ENCODE measurements at regions not wholly inside any gene's neighbourhood (a gene's known extent, or its start where the extent isn't known, plus 50 kb on each side); places are given as distances from the start of the nearest gene placed in this dataset.

GRCh38 chr4:184536881-184537248 is 62.5 kb upstream of the IRF2 start:
- H3K9me3 ChIP-seq, result no peaks in the 10 kb centered on the region
- TF ChIP-seq POLR2AphosphoS5 (IDR thresholded peaks at IDR 0.05) (no peak), POLR2A (IDR thresholded peaks at IDR 0.05) (no peak), CTCF (IDR thresholded peaks at IDR 0.05) (no peak)
- H3K36me3 ChIP-seq, result no peaks in the 10 kb centered on the region
- H3K27ac ChIP-seq, result peak overlapping the region; percentile 97 to 98
- DNase-seq (ENCODE audit: low spot score), result peak; percentile 13
- no peaks in the 10 kb centered on the region for H3K27me3 ChIP-seq (replicated peaks; ENCODE audit: insufficient read depth)
- WGBS, result 8% methylated on average over 5 of the region's 5 CpGs
- intact Hi-C loops (cut with DNase I), result loop anchor here (1.0 to 5.0 kb wide), 5 partner anchors 63 to 274 kb away; partner anchors contain the start of genes CENPU and IRF2
- peaks cover 4% of the 10 kb centered on the region for H3K4me1 ChIP-seq (replicated peaks)
- H3K4me3 ChIP-seq, result peak overlapping the region; percentile 56 to 62

DNA sequence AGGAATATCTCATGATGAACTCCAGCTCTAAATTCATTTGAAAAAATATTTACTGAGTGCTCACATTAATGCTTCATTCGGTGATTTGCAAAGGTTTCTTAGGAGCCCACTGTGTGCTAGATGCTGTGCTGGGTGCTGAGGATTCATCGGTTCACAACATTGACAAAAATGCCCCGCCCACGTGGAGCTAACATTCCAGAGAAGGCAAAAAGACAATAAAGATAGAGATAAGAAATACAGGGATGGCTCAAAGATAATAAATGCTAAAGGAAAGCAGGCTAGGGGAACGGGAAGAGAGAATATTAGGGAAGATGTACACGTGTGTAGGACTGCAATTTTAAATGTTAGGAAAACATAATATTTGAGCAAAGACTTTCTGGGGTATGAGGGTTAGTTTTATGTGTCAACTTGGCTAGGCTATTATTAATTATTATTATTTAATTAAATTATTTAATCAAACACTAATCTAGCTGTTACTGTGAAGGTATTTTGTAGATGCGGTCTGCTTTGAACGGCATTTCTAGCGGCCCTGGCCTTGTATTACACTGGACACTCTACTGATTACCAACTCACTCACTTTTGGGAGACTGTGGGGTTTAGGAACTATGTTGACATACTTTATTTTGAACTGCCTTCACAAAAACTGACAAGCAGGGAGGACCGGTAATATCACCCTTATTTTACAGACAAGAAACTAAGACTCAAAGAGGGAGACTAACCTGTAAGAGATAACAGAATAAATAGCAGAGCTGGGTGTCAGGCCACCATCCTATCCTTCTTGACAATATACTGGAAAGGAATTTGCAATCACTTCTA is 61.9 kb upstream of the IRF2 start:
- WGBS, result 41% methylated on average over 10 of the region's 10 CpGs
- Histone ChIP-seq H3K36me3 (no peaks in the 10 kb centered on the region), H3K9me3 (no peaks in the 10 kb centered on the region), H3K4me1 (replicated peaks) (peaks cover 4% of the 10 kb centered on the region), H3K4me3 (peak overlapping the region; percentile 56 to 62), H3K27me3 (replicated peaks; ENCODE audit: insufficient read depth) (no peaks in the 10 kb centered on the region), H3K27ac (peak overlapping the region; percentile 97 to 98)
- intact Hi-C loops (cut with DNase I), result loop anchor here (2.0 to 5.0 kb wide), 4 partner anchors 154 to 273 kb away; partner anchors contain the start of gene CENPU
- peak; percentile 10 for TF ChIP-seq POLR2AphosphoS5 (IDR thresholded peaks at IDR 0.05)
- TF ChIP-seq POLR2A (IDR thresholded peaks at IDR 0.05), result no peak
- peak; percentile 26 for DNase-seq (ENCODE audit: low spot score)

DNA sequence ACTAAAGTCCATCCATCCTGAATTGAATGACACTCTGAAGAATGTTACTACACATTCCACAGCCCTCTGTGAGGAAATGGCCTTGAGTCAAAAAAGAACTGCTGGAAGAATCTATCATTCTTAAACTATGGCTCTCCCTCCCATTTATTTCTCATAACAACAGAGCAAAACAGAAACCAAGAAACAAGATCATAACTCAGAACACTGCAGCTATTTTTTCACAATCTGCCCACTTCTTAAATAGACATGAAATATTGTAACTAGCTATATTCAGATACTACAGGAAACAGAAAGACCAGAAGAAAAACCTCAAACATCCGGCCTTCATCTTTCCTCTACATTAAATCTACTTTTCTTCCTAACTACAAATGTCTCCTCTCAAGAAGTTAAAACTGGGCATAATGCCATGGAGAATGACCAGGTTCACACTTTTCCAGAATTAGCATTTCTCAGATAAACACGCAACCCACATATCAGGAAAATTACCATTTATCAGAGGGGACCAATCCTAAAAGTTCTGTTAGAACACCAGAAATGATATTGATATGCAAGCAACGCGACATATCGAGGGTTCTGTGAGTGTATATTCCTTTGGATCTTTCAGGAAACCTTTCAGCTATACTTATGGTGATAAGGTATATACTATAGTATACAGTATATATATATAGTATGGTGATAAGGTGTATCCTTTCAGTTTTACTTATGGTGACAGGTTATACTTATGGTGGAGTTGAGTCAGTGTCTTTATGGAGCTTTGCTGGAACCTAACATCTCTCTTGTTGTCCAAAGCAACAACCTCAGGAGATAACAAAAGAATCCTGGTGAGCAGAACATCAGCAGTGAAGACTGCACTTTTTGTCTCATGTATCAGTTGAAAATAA is 60.4 kb upstream of the IRF2 start:
- Histone ChIP-seq H3K36me3 (no peaks in the 10 kb centered on the region), H3K27ac (no peak overlapping the region), H3K4me1 (replicated peaks) (peaks cover 4% of the 10 kb centered on the region), H3K9me3 (no peaks in the 10 kb centered on the region), H3K4me3 (no peak overlapping the region), H3K27me3 (replicated peaks; ENCODE audit: insufficient read depth) (no peaks in the 10 kb centered on the region)
- intact Hi-C loops (cut with DNase I), result loop anchor here (5.0 kb wide), 2 partner anchors 152 to 198 kb away; partner anchors contain the start of gene CENPU
- no peak for DNase-seq (ENCODE audit: low spot score)
- TF ChIP-seq POLR2AphosphoS5 (IDR thresholded peaks at IDR 0.05) (no peak), CTCF (IDR thresholded peaks at IDR 0.05) (no peak), POLR2A (IDR thresholded peaks at IDR 0.05) (no peak)
- WGBS, result 81% methylated on average over 5 of the region's 5 CpGs

GRCh38 chr4:184533908-184534307 is 59.6 kb upstream of the IRF2 start:
- DNase-seq (ENCODE audit: low spot score), result no peak
- H3K4me3 ChIP-seq, result no peak overlapping the region
- H3K36me3 ChIP-seq, result no peaks in the 10 kb centered on the region
- H3K27me3 ChIP-seq (replicated peaks; ENCODE audit: insufficient read depth), result no peaks in the 10 kb centered on the region
- no peaks in the 10 kb centered on the region for H3K9me3 ChIP-seq
- H3K27ac ChIP-seq, result no peak overlapping the region
- no peak for TF ChIP-seq POLR2AphosphoS5 (IDR thresholded peaks at IDR 0.05)
- TF ChIP-seq CTCF (IDR thresholded peaks at IDR 0.05), result no peak
- no peak for TF ChIP-seq POLR2A (IDR thresholded peaks at IDR 0.05)
- intact Hi-C loops (cut with DNase I), result no loop called here
- peaks cover 4% of the 10 kb centered on the region for H3K4me1 ChIP-seq (replicated peaks)

DNA sequence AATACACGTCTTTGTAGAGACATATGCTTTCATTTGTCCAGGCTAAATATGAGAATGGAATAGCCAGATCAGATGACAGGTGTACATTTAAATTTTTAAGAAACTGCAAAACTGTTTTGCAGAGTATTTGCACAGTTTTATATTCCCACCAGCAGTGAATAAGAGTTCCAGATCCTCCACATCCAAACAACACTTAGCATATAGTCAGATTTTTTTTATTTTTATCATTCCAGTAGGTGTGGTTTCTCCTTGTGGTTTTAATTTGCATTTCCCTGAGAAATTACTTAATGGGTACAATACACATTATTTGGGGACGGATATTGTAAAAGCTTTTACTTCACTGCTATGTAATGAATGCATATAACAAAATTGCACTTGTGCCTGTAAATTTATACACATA is 56.7 kb upstream of the IRF2 start:
- intact Hi-C loops (cut with DNase I), result no loop called here
- Histone ChIP-seq H3K9me3 (no peaks in the 10 kb centered on the region), H3K4me1 (replicated peaks) (no peaks in the 10 kb centered on the region), H3K4me3 (no peak overlapping the region), H3K27me3 (replicated peaks; ENCODE audit: insufficient read depth) (no peaks in the 10 kb centered on the region), H3K27ac (no peak overlapping the region), H3K36me3 (no peaks in the 10 kb centered on the region)
- WGBS, result 60% methylated on average over 2 of the region's 2 CpGs
- DNase-seq (ENCODE audit: low spot score), result no peak
- no peak for TF ChIP-seq CTCF (IDR thresholded peaks at IDR 0.05)
- no peak for TF ChIP-seq POLR2A (IDR thresholded peaks at IDR 0.05)
- no peak for TF ChIP-seq POLR2AphosphoS5 (IDR thresholded peaks at IDR 0.05)
